NOMO-1 treated with dmso at 0.1 percent for 144 hours (cell line): ENCODE measurements at regions not wholly inside any gene's neighbourhood (a gene's known extent, or its start where the extent isn't known, plus 50 kb on each side); places are given as distances from the start of the nearest gene placed in this dataset.

ENCODE experiments used
- DNase-seq: peaks from one replicate; lab custom pipeline; 2025; ENCODE audit not compliant: unreplicated experiment; lab: John Stamatoyannopoulos, UW

GRCh38 chr14:38105106-38105702, 102.5 kb upstream of the SSTR1 start:
- DNase-seq = no peak

- no peak for DNase-seq
These were observed 100.5 kb upstream of the SSTR1 start for GRCh38 chr14:38107216-38107631.

- no peak for DNase-seq
These were observed 99.0 kb upstream of the SSTR1 start for GRCh38 chr14:38108681-38109080.

GRCh38 chr14:38110258-38110657, 97.4 kb upstream of the SSTR1 start:
- DNase-seq = no peak

- no peak for DNase-seq
These were observed 96.7 kb upstream of the SSTR1 start for GRCh38 chr14:38111046-38111445.

GRCh38 chr14:38113546-38113945, 94.2 kb upstream of the SSTR1 start:
- DNase-seq = no peak

- DNase-seq = no peak
These were observed 90.8 kb upstream of the SSTR1 start for GRCh38 chr14:38116895-38117294.

- DNase-seq = no peak
These were observed 87.6 kb upstream of the SSTR1 start for GRCh38 chr14:38120109-38120508.

- DNase-seq = no peak
These were observed 86.2 kb upstream of the SSTR1 start for GRCh38 chr14:38121320-38122020.

GRCh38 chr14:38122241-38122640, 85.5 kb upstream of the SSTR1 start:
- no peak for DNase-seq

- no peak for DNase-seq
These were observed 83.2 kb upstream of the SSTR1 start for GRCh38 chr14:38124506-38124905.

- DNase-seq = no peak
These were observed 82.1 kb upstream of the SSTR1 start for GRCh38 chr14:38125481-38126037.

- no peak for DNase-seq
These were observed 80.3 kb upstream of the SSTR1 start for GRCh38 chr14:38127356-38127755.

- DNase-seq = no peak
These were observed 79.9 kb upstream of the SSTR1 start for GRCh38 chr14:38127784-38128183.

GRCh38 chr14:38128640-38129039, 79.1 kb upstream of the SSTR1 start:
- no peak for DNase-seq

- DNase-seq = no peak
These were observed 78.5 kb upstream of the SSTR1 start for GRCh38 chr14:38129192-38129591.

GRCh38 chr14:38129705-38130104, 78.0 kb upstream of the SSTR1 start:
- no peak for DNase-seq

GRCh38 chr14:38134416-38135030, 73.2 kb upstream of the SSTR1 start:
- no peak for DNase-seq

GRCh38 chr14:38135106-38135867, 72.4 kb upstream of the SSTR1 start:
- no peak for DNase-seq

- no peak for DNase-seq
These were observed 70.7 kb upstream of the SSTR1 start for GRCh38 chr14:38137005-38137404.

GRCh38 chr14:38138473-38139138, 69.1 kb upstream of the SSTR1 start:
- no peak for DNase-seq
